OCI-LY1 (cell line): ENCODE measurements at regions not wholly inside any gene's neighbourhood (a gene's known extent, or its start where the extent isn't known, plus 50 kb on each side); places are given as distances from the start of the nearest gene placed in this dataset.

ENCODE experiments used
- CTCF ChIP-seq: fragments of 200-600 bp; sonication (generic), shearing (Covaris generic); IDR thresholded peaks from 2 replicates; pipeline ENCODE4 v1.5.1; 2017; ENCODE audit warnings: mild to moderate bottlenecking, antibody characterized with exemption, low read length, moderate library complexity, mixed read lengths
- EZH2 ChIP-seq: fragments of 200-600 bp; sonication (generic), shearing (Covaris generic); IDR thresholded peaks from 2 replicates; pipeline ENCODE4 v1.8.0; 2017; ENCODE audit warnings: borderline replicate concordance, mixed run types, mild to moderate bottlenecking, antibody characterized with exemption, low read length, moderate library complexity, mixed read lengths

GRCh38 chr10:57964351-57964750 lies 303.3 kb downstream of the IPMK start:
- no peak for TF ChIP-seq CTCF
- TF ChIP-seq EZH2, result no peak
